Subcutaneous abdominal adipose tissue (tissue), 5 donors: ENCODE measurements at regions not wholly inside any gene's neighbourhood (a gene's known extent, or its start where the extent isn't known, plus 50 kb on each side); places are given as distances from the start of the nearest gene placed in this dataset.

Experiments used
- H3K27ac ChIP-seq: one replicate; pipeline ENCODE4 v1.7.0; 2013; ENCODE audit warnings: low read depth, mild to moderate bottlenecking, inconsistent platforms, low read length, moderate library complexity
- H3K27me3 ChIP-seq, 5 donors: one replicate each; pipeline ENCODE4 v1.7.0; 2013; ENCODE audit warnings: low read length in 5 of 5, inconsistent platforms in 1 of 5; ENCODE audit not compliant: control insufficient read depth in 5 of 5, insufficient read depth in 4 of 5
- H3K36me3 ChIP-seq, 5 donors: one replicate each; pipeline ENCODE4 v1.7.0; 2013; ENCODE audit warnings: low read length in 5 of 5; ENCODE audit not compliant: control insufficient read depth in 5 of 5, insufficient read depth in 5 of 5
- H3K4me1 ChIP-seq, 5 donors: one replicate each; pipeline ENCODE4 v1.7.0; 2013; ENCODE audit warnings: low read length in 5 of 5, mild to moderate bottlenecking in 3 of 5, moderate library complexity in 1 of 5; ENCODE audit not compliant: control insufficient read depth in 5 of 5, insufficient read depth in 5 of 5
- H3K4me3 ChIP-seq, 5 donors: one replicate each; pipeline ENCODE4 v1.7.0; 2013; ENCODE audit warnings: low read length in 5 of 5, low read depth in 1 of 5
- H3K9ac ChIP-seq, 5 donors: one replicate each; pipeline ENCODE4 v1.7.0; 2013; ENCODE audit warnings: low read length in 5 of 5, mild to moderate bottlenecking in 4 of 5, moderate library complexity in 3 of 5
- H3K9me3 ChIP-seq, 5 donors: one replicate each; pipeline ENCODE4 v1.7.0; 2013; ENCODE audit warnings: low read length in 5 of 5; ENCODE audit not compliant: control insufficient read depth in 5 of 5
- donor health status: healthy.
- donor health status: healthy.
- donor health status: healthy.
- donor health status: healthy.
- donor health status: healthy.

DNA sequence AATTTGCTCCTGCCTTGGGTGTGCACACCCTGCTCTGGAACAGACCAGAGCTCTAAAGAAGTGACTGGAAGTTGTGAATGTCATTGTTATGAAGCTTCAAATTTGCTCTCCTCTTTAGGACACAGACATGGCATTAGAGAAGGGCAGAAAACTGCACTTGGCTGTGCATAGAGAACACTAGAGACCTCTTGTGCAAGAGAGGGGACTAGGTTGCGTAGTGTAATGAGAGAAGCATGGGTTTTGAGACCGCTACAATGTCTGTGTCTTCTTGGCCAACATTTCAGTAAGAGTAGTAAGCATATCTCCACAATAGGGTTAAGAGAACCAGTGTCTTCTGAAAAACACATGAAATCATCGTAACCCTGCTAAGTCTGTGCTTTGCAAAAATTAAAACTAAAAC lies 423.3 kb downstream of the SPRY2 start:
- Histone ChIP-seq H3K27ac (no peak overlapping the region), H3K9ac (no peak overlapping the region)

DNA sequence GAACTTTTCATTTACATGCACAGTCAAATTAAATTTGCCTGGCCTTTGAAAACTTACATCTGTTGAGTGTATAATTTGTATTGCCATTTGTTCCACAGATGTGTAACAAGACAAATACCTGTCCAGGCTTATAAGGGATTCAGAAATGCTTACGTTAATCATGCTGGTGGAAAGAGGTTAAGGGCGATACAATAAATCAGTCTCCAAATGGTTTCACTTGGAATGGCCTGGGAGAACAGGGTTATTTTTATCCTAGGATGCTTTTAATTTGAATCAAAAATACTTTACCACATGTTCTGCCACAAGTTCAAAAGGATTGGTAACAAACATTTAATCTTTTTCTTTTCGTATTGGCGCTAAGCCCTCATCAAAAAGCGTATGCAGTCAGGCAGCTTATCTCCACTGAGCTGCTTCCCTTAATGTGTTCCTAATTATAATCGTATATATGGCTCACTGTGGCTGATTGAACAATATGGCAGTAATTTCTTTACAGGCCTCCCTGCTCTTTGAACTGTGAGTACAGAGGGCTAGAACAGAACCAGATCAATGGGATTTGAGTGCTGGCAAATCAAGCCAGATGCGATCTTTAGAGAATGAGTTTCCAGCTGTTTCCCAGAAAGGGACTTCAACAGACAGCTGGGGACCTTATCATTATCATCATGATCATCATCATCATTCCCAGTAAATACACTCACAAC lies 425.7 kb downstream of the SPRY2 start:
- Histone ChIP-seq H3K4me1 (peaks cover 0 to 4% (median 0%) of the 10 kb centered on the region in 5 donors), H3K27ac (no peak overlapping the region), H3K36me3 (no peaks in the 10 kb centered on the region)

More for the DNA sequence above, 423.3 kb downstream of the SPRY2 start:
- no peaks in the 10 kb centered on the region for H3K36me3 ChIP-seq
- H3K27me3 ChIP-seq: no peaks in the 10 kb centered on the region
- H3K4me3 ChIP-seq: no peak overlapping the region
- H3K9me3 ChIP-seq: peaks cover 0 to 4% (median 2%) of the 10 kb centered on the region in 5 donors
- H3K4me1 ChIP-seq: peaks cover 0 to 4% (median 0%) of the 10 kb centered on the region in 5 donors

DNA sequence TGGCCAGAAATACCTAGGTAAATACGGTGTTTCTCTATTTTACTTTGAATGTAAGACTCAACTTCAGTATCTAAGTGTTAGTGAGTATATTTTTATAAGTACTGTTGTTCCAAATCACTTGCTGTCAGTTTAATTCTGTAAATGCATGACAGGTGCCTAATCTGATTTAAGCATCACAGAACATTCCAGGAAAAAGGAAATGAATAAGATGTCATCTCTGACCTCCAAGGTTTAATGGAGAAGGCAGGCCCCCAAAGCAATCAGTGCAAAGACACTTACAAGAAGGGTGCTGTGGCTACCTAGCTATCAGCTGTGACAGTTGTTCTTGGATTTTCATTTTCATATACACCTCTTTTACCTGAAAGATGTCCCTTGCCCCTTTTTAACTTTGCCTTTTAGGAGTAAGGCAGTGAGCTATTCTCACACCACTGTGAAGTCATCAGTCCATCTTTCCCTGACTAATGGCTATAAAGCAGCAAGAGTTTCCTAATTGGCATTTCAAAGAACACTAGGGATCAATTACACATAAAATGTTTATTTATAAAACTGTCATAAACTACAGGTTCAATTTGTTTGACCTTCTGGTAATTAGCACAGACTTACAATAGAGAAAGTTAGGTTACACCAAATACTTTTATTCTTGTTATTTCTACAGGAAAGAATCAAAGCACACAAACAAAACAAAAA lies 427.6 kb downstream of the SPRY2 start:
- H3K27me3 ChIP-seq: no peaks in the 10 kb centered on the region
- no peaks in the 10 kb centered on the region for H3K36me3 ChIP-seq
- no peaks in the 10 kb centered on the region for H3K9me3 ChIP-seq
- no peak overlapping the region for H3K27ac ChIP-seq
- H3K4me3 ChIP-seq: no peak overlapping the region
- H3K4me1 ChIP-seq: peaks cover 0 to 4% (median 0%) of the 10 kb centered on the region in 5 donors
- no peak overlapping the region for H3K9ac ChIP-seq

More for the DNA sequence above, 425.7 kb downstream of the SPRY2 start:
- no peaks in the 10 kb centered on the region for H3K9me3 ChIP-seq
- no peaks in the 10 kb centered on the region for H3K27me3 ChIP-seq
- H3K4me3 ChIP-seq: no peak overlapping the region
- no peak overlapping the region for H3K9ac ChIP-seq

DNA sequence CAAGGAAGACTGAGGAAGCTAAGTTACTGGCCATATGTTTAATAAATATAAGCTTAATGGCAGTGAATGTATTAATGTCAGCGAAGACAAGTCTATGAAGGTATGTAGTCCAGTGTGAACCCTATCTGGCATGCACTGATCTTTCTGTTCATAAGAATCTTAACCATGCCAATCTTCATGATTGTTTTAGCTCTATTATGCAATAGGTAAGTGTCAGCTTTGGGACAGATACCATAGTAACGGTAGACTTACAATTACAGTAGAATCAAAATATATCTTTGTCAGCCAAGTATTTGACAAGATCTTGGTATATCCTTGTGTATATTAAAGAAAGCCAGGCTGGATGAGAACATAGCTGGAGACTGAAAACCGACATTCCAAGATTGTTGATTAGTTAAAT lies 428.5 kb downstream of the SPRY2 start:
- Histone ChIP-seq H3K36me3 (no peaks in the 10 kb centered on the region), H3K9ac (no peak overlapping the region), H3K27ac (no peak overlapping the region), H3K9me3 (no peaks in the 10 kb centered on the region), H3K4me1 (peaks cover 0 to under 1% (median 0%) of the 10 kb centered on the region in 5 donors), H3K4me3 (no peak overlapping the region), H3K27me3 (no peaks in the 10 kb centered on the region)

DNA sequence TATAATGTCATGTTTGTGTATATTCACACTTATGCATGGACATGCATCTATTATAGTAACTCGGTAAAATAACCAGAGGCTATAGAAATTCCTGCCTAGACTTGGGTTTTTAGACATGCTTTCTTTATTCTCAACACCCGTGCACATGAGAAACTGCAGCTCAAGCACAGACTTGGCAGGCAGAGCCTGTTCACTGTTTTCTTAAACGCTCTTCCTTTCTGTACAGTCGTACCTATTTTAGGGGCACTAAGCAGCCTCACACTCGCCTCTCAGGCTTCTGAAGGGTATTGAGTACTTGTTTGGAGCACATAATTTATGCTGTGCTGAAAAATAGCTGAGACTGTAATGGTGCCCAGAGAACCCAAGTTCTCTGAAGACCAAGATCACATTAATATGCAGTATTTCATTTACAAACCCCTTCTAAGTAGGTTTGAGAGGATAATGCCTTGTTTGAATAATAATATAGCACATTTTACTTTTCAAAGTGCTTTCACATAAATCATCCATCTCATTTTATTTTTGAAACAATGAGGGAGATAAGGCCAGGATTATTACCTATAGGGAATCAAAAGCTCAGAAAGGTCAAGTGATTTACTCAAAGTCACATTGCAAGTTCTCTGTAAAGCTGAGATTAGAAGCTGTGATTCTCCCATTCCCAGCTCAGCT lies 429.9 kb downstream of the SPRY2 start:
- Histone ChIP-seq H3K27ac (no peak overlapping the region), H3K9me3 (no peaks in the 10 kb centered on the region)

DNA sequence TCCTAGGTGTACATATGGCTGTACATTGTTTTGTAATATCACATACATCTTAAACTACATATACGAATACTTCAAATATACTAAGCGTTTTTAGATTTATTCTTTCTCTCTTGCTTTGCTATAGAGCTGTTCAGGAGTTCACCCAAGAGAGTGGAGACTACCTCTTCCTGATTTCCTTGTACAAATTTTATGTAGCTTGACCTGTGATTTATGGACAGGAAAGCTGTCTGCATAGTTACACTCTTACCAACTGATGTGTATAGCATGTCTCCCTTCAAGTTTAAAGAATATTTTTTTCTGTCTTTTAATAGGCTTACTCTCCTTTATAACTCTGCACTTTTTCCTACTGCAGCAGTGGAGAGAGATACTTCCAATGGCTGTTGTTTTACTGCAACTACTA lies 428.7 kb downstream of the NDFIP2 start:
- Histone ChIP-seq H3K4me3 (no peak overlapping the region), H3K9ac (no peak overlapping the region), H3K9me3 (no peaks in the 10 kb centered on the region), H3K36me3 (no peaks in the 10 kb centered on the region), H3K27ac (no peak overlapping the region), H3K27me3 (no peaks in the 10 kb centered on the region), H3K4me1 (no peaks in the 10 kb centered on the region)

More for the DNA sequence above, 429.9 kb downstream of the SPRY2 start:
- H3K4me1 ChIP-seq: no peaks in the 10 kb centered on the region
- no peak overlapping the region for H3K9ac ChIP-seq
- no peak overlapping the region for H3K4me3 ChIP-seq
- H3K36me3 ChIP-seq: no peaks in the 10 kb centered on the region
- no peaks in the 10 kb centered on the region for H3K27me3 ChIP-seq

DNA sequence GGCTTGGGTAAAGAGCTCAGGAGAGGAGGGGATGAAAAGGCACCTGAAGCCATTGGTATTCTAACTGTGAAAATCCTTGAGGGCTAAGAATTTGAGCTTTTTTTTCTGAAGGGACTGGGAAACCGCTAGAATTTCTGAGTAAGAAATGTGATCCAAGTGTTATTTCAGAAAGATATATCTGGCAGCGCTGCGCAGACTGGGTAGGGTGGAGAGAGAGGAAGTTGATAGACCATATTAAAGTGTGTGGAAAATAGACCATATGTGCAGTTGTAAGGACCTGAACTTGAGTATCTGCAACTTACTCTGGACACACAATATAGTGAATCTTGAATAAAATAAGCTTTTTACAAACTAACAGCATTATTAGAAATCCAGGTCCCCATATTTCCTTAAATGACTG lies 427.4 kb downstream of the NDFIP2 start:
- Histone ChIP-seq H3K4me3 (no peak overlapping the region), H3K9ac (no peak overlapping the region), H3K27ac (no peak overlapping the region), H3K4me1 (no peaks in the 10 kb centered on the region), H3K36me3 (no peaks in the 10 kb centered on the region), H3K9me3 (no peaks in the 10 kb centered on the region), H3K27me3 (no peaks in the 10 kb centered on the region)

DNA sequence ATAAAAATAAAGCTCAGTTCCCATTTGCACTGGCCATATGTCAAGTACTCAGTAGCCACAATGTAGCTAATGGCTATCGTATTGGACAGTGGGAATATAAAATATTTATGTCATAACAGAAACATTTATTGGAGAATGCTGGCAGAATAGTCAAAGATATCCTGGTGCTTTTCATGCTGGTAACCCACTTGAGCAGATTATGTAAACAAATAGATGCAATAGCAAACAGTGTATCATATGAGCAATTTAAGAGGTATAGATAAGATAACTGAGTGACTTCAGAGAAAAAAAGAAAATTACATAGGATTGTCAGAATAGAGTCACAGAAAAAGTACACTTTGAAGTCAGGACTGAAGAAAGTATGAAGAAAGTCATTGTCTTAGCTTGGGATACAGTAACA lies 426.6 kb downstream of the NDFIP2 start:
- H3K9me3 ChIP-seq: no peaks in the 10 kb centered on the region
- no peaks in the 10 kb centered on the region for H3K27me3 ChIP-seq
- H3K4me1 ChIP-seq: no peaks in the 10 kb centered on the region
- no peaks in the 10 kb centered on the region for H3K36me3 ChIP-seq
- H3K9ac ChIP-seq: no peak overlapping the region
- H3K27ac ChIP-seq: no peak overlapping the region
- H3K4me3 ChIP-seq: no peak overlapping the region

DNA sequence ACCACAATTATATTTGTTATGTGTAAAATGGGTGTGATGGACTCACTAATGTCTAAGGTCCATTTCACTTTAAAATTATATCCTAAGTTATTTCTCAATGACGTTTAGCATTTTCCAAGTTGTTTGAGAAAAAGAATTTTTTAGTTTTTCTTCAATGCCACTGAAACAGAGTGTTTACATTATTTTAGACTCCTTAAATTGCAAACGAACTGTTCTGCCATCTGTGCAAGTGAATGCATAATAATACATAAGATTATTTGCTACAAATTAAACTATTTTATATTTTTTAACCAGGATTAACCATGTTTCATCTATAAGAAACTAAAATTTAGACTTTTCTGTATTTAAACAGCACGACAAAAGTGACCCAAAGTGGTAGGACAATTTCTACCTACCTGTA lies 425.4 kb downstream of the NDFIP2 start:
- no peaks in the 10 kb centered on the region for H3K9me3 ChIP-seq
- no peak overlapping the region for H3K27ac ChIP-seq
- no peak overlapping the region for H3K9ac ChIP-seq
- no peaks in the 10 kb centered on the region for H3K36me3 ChIP-seq
- H3K4me3 ChIP-seq: no peak overlapping the region
- H3K27me3 ChIP-seq: no peaks in the 10 kb centered on the region
- H3K4me1 ChIP-seq: no peaks in the 10 kb centered on the region

DNA sequence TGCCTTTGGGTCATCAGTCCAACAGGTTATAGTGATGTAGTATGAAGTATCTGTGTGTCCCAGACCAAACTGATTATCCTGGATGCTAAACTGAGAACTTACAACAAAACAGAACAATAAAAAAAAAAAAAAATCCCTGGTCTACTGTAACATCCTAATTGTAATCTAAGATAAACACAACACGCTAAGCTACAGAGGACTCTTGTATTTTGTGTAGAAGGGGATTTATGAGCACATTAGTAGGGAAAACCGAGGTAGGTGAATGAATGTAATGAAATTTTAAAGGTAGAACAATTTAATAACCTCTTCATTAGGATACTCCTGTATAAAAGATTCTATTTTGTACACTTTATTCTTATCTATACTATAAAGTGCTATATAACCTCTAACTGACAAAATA lies 424.1 kb downstream of the NDFIP2 start:
- no peaks in the 10 kb centered on the region for H3K36me3 ChIP-seq
- no peaks in the 10 kb centered on the region for H3K4me1 ChIP-seq
- no peak overlapping the region for H3K4me3 ChIP-seq
- H3K9ac ChIP-seq: no peak overlapping the region
- no peak overlapping the region for H3K27ac ChIP-seq
- no peaks in the 10 kb centered on the region for H3K9me3 ChIP-seq
- no peaks in the 10 kb centered on the region for H3K27me3 ChIP-seq
